HepG2 (cell line): ENCODE measurements at regions not wholly inside any gene's neighbourhood (a gene's known extent, or its start where the extent isn't known, plus 50 kb on each side); places are given as distances from the start of the nearest gene placed in this dataset.

ENCODE experiments used
- ATAC-seq: fragments of 200-7000 bp; cut with Tn5 transposase; 3 replicates; pipeline ENCODE4 v1.9.1; 2020; ENCODE audit warnings: mild to moderate bottlenecking, moderate library complexity
- BruUV-seq: library from RNA; stranded (reverse); fragments of 400-500 nt; replicated peaks from 2 replicates; lab custom pipeline; 2021; lab: Mats Ljungman, UMichigan
- CTCF ChIA-PET: fragments of 300-600 bp; formaldehyde crosslinking; extraction: SDS; loops from one replicate; lab custom pipeline; 2021; ENCODE audit warnings: low total read pairs, inconsistent platforms, low intra/inter-chr PET ratio; lab: Yijun Ruan, JAX
- POLR2A ChIA-PET: fragments of 350-600 bp; sonication (Branson Sonifier 250); formaldehyde crosslinking; loops from one replicate; lab custom pipeline; 2020; ENCODE audit warnings: antibody characterized with exemption, inconsistent platforms; lab: Yijun Ruan, JAX
- DNase-seq: peaks from one replicate; pipeline ENCODE4 v3.0.0-alpha.2; 2015; ENCODE audit warnings: low spot score
- FAIRE-seq: peaks from 3 replicates; lab custom pipeline; 2011; peaks lifted over from hg19 to GRCh38; lab: Jason Lieb, UNC
- H2AFZ ChIP-seq: one replicate; pipeline ENCODE4 v1.6.1; 2011; ENCODE audit warnings: low read length, inconsistent platforms
- H3K27ac ChIP-seq: fragments of 300-600 bp; 3 replicates; pipeline ENCODE4 v1.8.0; 2011; ENCODE audit warnings: mixed run types, mild to moderate bottlenecking, mixed read lengths, low read length, inconsistent platforms; ENCODE audit not compliant: insufficient read depth; ENCODE audit errors: extremely low read length
- H3K27me3 ChIP-seq, 2 experiments: fragments of 200-600 bp in 1 of 2; 2 replicates in 1 of 2; 3 replicates in 1 of 2; pipeline versions ENCODE4 v1.6.0 to v1.8.0; 2011; ENCODE audit warnings: low read length in 2 of 2, mild to moderate bottlenecking in 2 of 2, moderate library complexity in 2 of 2, inconsistent platforms in 1 of 2; ENCODE audit not compliant: insufficient read depth in 2 of 2, control insufficient read depth in 1 of 2
- H3K36me3 ChIP-seq, 2 experiments: fragments of 200-600 bp in 1 of 2; replicated peaks in 1 of 2; 2 replicates in 1 of 2; 3 replicates in 1 of 2; pipeline versions ENCODE4 v1.5.1 to v1.8.0; 2011; ENCODE audit warnings: low read length in 2 of 2, inconsistent platforms in 1 of 2; ENCODE audit not compliant: insufficient read depth in 2 of 2, control insufficient read depth in 1 of 2
- H3K4me1 ChIP-seq: 2 replicates; pipeline ENCODE4 v1.5.1; 2012; ENCODE audit warnings: low read length, inconsistent platforms; ENCODE audit not compliant: insufficient read depth
- H3K4me2 ChIP-seq: 2 replicates; pipeline ENCODE4 v1.6.0; 2011; ENCODE audit warnings: low read depth, low read length, inconsistent platforms
- H3K4me3 ChIP-seq, 3 experiments: fragments of 200-600 bp in 1 of 3; sonication (generic), shearing (Covaris generic) in 1 of 3; replicated peaks in 1 of 3; 2 replicates each; pipeline ENCODE4 v1.5.1; 2011 to 2016; ENCODE audit warnings: low read length in 3 of 3, inconsistent platforms in 2 of 3, low read depth in 2 of 3, mild to moderate bottlenecking in 2 of 3, control low read depth in 1 of 3, mixed read lengths in 1 of 3; ENCODE audit not compliant: insufficient read depth in 1 of 3
- H3K79me2 ChIP-seq: one replicate; pipeline ENCODE4 v1.6.1; 2011; ENCODE audit warnings: low read length, inconsistent platforms; ENCODE audit not compliant: insufficient read depth
- H3K9ac ChIP-seq: 2 replicates; pipeline ENCODE4 v1.6.0; 2011; ENCODE audit warnings: mild to moderate bottlenecking, low read depth, low read length, inconsistent platforms; ENCODE audit not compliant: insufficient read depth
- H3K9me3 ChIP-seq: 2 replicates; pipeline ENCODE4 v1.5.1; 2012; ENCODE audit warnings: mild to moderate bottlenecking, low read length
- H4K20me1 ChIP-seq: 2 replicates; pipeline ENCODE4 v1.6.0; 2011; ENCODE audit warnings: inconsistent platforms, mild to moderate bottlenecking, low read length, moderate library complexity; ENCODE audit not compliant: insufficient read depth
- BRD4 ChIP-seq: sonication (generic); formaldehyde crosslinking; IDR thresholded peaks from 2 replicates; pipeline ENCODE4 v1.4.0; 2020; ENCODE audit warnings: missing genetic modification reagents
- DPF2 ChIP-seq: sonication (generic); formaldehyde crosslinking; IDR thresholded peaks from 2 replicates; pipeline ENCODE4 v1.4.0; 2020; ENCODE audit warnings: mild to moderate bottlenecking, low read depth, missing genetic modification reagents, borderline replicate concordance
- HNF4A ChIP-seq: sonication (generic); formaldehyde crosslinking; IDR thresholded peaks from 2 replicates; pipeline ENCODE4 v1.4.0; 2020; ENCODE audit warnings: missing genetic modification reagents
- HOXA9 ChIP-seq: sonication (generic); formaldehyde crosslinking; IDR thresholded peaks from 2 replicates; pipeline ENCODE4 v1.8.1; 2022; ENCODE audit warnings: missing genetic modification reagents, mild to moderate bottlenecking, moderate library complexity, borderline replicate concordance
- MAFK ChIP-seq, 2 experiments: IDR thresholded peaks in 1 of 2; conservative IDR thresholded peaks in 1 of 2; 2 replicates each; pipeline ENCODE4 v1.6.1; 2011; ENCODE audit warnings: improper control_type of control experiment in 2 of 2, low read length in 2 of 2
- MXD3 ChIP-seq: IDR thresholded peaks from 2 replicates; pipeline ENCODE4 v1.6.1; 2016; ENCODE audit warnings: mild to moderate bottlenecking, missing biosample characterization, missing genetic modification reagents
- NFE2 ChIP-seq: sonication (generic); formaldehyde crosslinking; IDR thresholded peaks from 2 replicates; pipeline ENCODE4 v1.4.0; 2020; ENCODE audit warnings: missing genetic modification reagents
- PBX3 ChIP-seq: sonication (generic); formaldehyde crosslinking; IDR thresholded peaks from 2 replicates; pipeline ENCODE4 v1.8.1; 2023; ENCODE audit warnings: missing genetic modification reagents, inconsistent platforms, borderline replicate concordance
- SMAD9 ChIP-seq: sonication (generic); formaldehyde crosslinking; IDR thresholded peaks from 2 replicates; pipeline ENCODE4 v1.5.1; 2020; ENCODE audit warnings: mild to moderate bottlenecking, missing genetic modification reagents
- ZNF274 ChIP-seq: sonication (generic); formaldehyde crosslinking; IDR thresholded peaks from 2 replicates; pipeline ENCODE4 v1.5.1; 2020; ENCODE audit warnings: mild to moderate bottlenecking, missing genetic modification reagents
- ZNF383 ChIP-seq: sonication (generic); formaldehyde crosslinking; IDR thresholded peaks from 2 replicates; pipeline ENCODE4 v1.4.0; 2020; ENCODE audit warnings: missing genetic modification reagents, mild to moderate bottlenecking, borderline replicate concordance
- ZNF407 ChIP-seq: sonication (generic); formaldehyde crosslinking; IDR thresholded peaks from one replicate; pipeline ENCODE4 v1.5.1; 2020; ENCODE audit warnings: mild to moderate bottlenecking, missing genetic modification reagents; ENCODE audit errors: not compliant biosample characterization
- ZNF44 ChIP-seq: sonication (generic); formaldehyde crosslinking; IDR thresholded peaks from 2 replicates; pipeline ENCODE4 v1.5.1; 2020; ENCODE audit warnings: mild to moderate bottlenecking, missing genetic modification reagents
- ZNF615 ChIP-seq: sonication (generic); formaldehyde crosslinking; IDR thresholded peaks from 2 replicates; pipeline ENCODE4 v1.5.0; 2020; ENCODE audit warnings: mild to moderate bottlenecking, missing genetic modification reagents, borderline replicate concordance
- ZNF724P ChIP-seq: sonication (generic); formaldehyde crosslinking; IDR thresholded peaks from 2 replicates; pipeline ENCODE4 v1.8.0; 2022; ENCODE audit warnings: missing genetic modification reagents, borderline replicate concordance
- ZNF772 ChIP-seq: sonication (generic); formaldehyde crosslinking; IDR thresholded peaks from 2 replicates; pipeline ENCODE4 v1.5.0; 2020; ENCODE audit warnings: mild to moderate bottlenecking, missing genetic modification reagents
- ZNF83 ChIP-seq: sonication (generic); formaldehyde crosslinking; IDR thresholded peaks from 2 replicates; pipeline ENCODE4 v1.4.0; 2020; ENCODE audit warnings: missing genetic modification reagents, mild to moderate bottlenecking, borderline replicate concordance
- WGBS: methylation state at CpG from one replicate; pipeline ENCODE4 v1.1.6; 2017; ENCODE audit warnings: low lambda C conversion rate; 5-methylcytosine and 5-hydroxymethylcytosine counted together
- in situ Hi-C: cut with HindIII; loops from 2 replicates; pipeline ENCODE4 v1.10.0; 2017; ENCODE audit warnings: low pct_unique_long_range_greater_than_20kb; ENCODE audit not compliant: extremely low pct_ligation_motif_present
- intact Hi-C: fragments of 100-400 bp; cut with micrococcal nuclease; formaldehyde crosslinking; loops from one replicate; pipeline ENCODE4 v1.10.0; 2022; ENCODE audit not compliant: unreplicated experiment

- in situ Hi-C loops (no loop called here), intact Hi-C loops (no loop called here)
- Histone ChIP-seq H3K27me3 (peaks cover 0 to 17% of the 10 kb centered on the region in 2 experiments; a peak in 2 of 5 replicates), H4K20me1 (no peaks in the 10 kb centered on the region), H3K4me2 (no peak overlapping the region), H2AFZ (no peak overlapping the region), H3K9me3 (no peaks in the 10 kb centered on the region), H3K4me1 (peaks cover 7% of the 10 kb centered on the region; the same call in 1 of the 2 replicates), H3K27ac (no peak overlapping the region), H3K9ac (no peak overlapping the region), H3K36me3 (no peaks in the 10 kb centered on the region), H3K4me3 (no peak overlapping the region), H3K79me2 (no peaks in the 10 kb centered on the region)
- DNase-seq = no peak
- no peak for ATAC-seq
- no peak for FAIRE-seq
- 20% methylated on average over 1 of the region's 11 CpGs for WGBS
- BruUV-seq = no TSS peak
- ChIA-PET CTCF (no interaction called here), POLR2A (no interaction called here)
- TF ChIP-seq SMAD9 (CRISPR knock-in tag) (no peak), ZNF83 (CRISPR knock-in tag) (no peak), DPF2 (CRISPR knock-in tag) (no peak), ZNF274 (CRISPR knock-in tag) (no peak), PBX3 (no peak), HNF4A (CRISPR knock-in tag) (no peak), HOXA9 (CRISPR knock-in tag) (no peak), ZNF615 (CRISPR knock-in tag) (no peak), ZNF724P (CRISPR knock-in tag) (no peak), MAFK (conservative IDR thresholded peaks at IDR 0.05 in 1 of 2, IDR thresholded peaks at IDR 0.05 in 1 of 2; ENCODE audit: low read length in 2 of 2) (no peak), ZNF383 (CRISPR knock-in tag) (no peak), BRD4 (CRISPR knock-in tag) (no peak), MXD3 (no peak), ZNF772 (CRISPR knock-in tag) (no peak), NFE2 (CRISPR knock-in tag) (no peak), ZNF407 (CRISPR knock-in tag) (no peak), ZNF44 (CRISPR knock-in tag) (no peak)
Observed at GRCh38 chr5:133788121-133788520, 175.8 kb upstream of the FSTL4 start.
